Adrenal gland (tissue), 5 donors: ENCODE measurements at regions not wholly inside any gene's neighbourhood (a gene's known extent, or its start where the extent isn't known, plus 50 kb on each side); places are given as distances from the start of the nearest gene placed in this dataset.

ENCODE experiments used
- CTCF ChIP-seq, 6 experiments: fragments of 450-650 bp in 4 of 6; fragments of 200-600 bp in 2 of 6; sonication (generic) in 1 of 6; IDR thresholded peaks; 1 replicate in 5 of 6; 2 replicates in 1 of 6; pipeline versions ENCODE4 v1.5.1 to v1.8.0; 2016 to 2021; ENCODE audit warnings: antibody characterized with exemption in 6 of 6, mild to moderate bottlenecking in 2 of 6, moderate library complexity in 1 of 6
- POLR2A ChIP-seq, 2 donors: fragments of 450-650 bp; IDR thresholded peaks; one replicate each; pipeline ENCODE4 v1.6.1; 2017; ENCODE audit warnings: antibody characterized with exemption in 2 of 2, mild to moderate bottlenecking in 2 of 2, moderate library complexity in 1 of 2
- donor health status: DM: no; HTN: no; CAD: no.

- TF ChIP-seq CTCF (IDR thresholded peaks at IDR 0.05) (no peak), POLR2A (IDR thresholded peaks at IDR 0.05) (no peak)
These were observed 74.9 kb upstream of the NDN start for GRCh38 chr15:23762026-23762425.
